GM18868 (cell line): ENCODE measurements at regions not wholly inside any gene's neighbourhood (a gene's known extent, or its start where the extent isn't known, plus 50 kb on each side); places are given as distances from the start of the nearest gene placed in this dataset.

Experiments used
- ATAC-seq: cut with Tn5 transposase; IDR thresholded peaks from one replicate; pipeline ENCODE4 v1.9.1; 2021; ENCODE audit warnings: mild to moderate bottlenecking, moderate library complexity; ENCODE audit not compliant: unreplicated experiment

DNA sequence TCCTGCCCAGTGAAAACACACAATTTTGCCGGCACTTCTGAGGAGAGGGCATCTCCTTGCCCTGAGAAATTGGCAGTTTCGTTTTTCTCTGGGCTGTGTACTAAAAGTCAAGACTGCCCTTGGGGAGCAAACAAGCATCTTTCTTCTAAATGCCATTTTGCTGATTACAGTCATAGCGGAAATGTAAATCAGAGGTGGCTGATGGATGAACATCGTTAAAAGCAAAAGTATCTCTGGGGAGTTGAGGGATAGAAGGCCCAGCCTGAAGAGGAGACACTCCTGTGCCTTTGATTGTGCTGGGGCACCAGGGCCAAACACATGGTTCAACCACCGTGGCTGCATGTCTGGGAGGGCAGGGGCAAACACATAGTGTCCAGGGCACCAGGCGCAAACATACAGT is 49.8 kb downstream of the ABCC12 start:
- no peak for ATAC-seq

- ATAC-seq: no peak
These were observed 50.3 kb downstream of the ABCC12 start for GRCh38 chr16:48105456-48105855.

- no peak for ATAC-seq
These were observed 52.2 kb downstream of the ABCC12 start for GRCh38 chr16:48103591-48103990.

DNA sequence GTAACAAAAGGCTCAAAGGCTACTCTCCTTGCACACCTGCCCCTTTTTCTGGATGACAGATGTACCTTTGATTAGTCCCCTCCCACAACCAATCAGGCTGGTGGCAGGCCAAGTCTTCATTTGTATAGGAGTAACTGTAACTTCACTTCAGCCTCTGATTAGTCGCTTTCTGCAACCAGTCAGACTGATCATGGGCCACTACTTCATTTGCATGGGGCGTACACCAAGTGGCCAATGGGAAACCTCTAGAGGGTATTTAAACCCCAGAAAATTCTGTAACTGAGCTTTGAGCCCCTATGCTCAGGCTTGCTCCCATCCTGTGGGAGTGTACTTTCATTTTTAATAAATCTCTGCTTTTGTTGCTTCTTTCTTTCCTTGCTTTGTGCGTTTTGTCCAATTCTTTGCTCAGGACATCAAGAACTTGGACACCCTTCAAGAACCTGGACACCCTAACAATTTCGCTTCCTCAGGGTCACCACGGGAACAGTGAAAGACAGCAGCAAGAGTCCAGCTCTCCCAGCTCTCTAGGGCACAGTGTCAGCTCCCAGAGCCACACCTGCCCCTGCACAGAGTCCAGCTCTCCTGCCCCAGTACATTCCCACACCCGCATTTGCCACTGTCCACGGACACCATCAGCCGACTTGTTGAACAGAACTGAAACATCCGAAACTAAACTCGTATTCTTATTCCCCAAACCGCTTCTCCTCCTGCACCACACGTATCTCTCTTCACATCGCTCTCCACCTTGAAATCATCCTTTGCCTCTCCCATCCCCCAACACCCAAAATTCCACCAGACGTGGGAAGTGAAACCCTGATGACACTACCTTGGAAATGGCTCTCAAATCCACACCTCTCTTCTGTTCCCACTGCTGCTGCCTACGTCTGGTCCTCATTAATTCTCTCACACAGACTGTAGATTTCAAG is 53.4 kb downstream of the ABCC12 start:
- ATAC-seq: no peak

DNA sequence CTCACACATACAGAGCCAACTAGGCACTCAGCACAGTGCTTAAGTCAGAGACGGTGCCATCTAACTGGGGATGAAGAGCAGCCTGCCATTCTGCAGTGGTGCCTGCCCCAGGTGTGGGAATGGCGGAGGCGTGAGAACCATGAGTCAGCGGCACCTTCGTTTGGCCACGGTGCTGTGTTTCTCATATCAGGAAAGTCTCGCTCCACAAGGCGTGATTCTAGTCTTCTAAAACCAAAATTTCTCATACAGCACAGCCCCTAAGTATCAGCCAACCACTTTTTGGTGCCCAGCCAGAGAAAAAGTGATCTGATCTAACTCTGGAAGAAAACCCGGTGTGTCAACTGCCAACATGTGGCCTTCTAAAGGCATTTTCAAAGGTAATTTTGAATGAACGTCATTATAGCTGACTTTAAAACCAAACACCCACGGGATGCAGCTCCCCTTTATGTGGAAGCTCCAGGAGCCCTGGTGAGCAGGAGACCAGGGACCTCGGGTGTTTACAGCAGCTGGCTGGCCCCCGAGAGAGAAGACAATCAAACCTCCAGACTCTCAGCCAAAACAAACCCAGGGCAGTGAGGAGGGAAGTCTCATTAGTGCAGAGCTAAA is 54.6 kb downstream of the ABCC12 start:
- ATAC-seq: peak; percentile 89

- ATAC-seq: no peak
These were observed 56.3 kb downstream of the ABCC12 start for GRCh38 chr16:48099455-48099854.

DNA sequence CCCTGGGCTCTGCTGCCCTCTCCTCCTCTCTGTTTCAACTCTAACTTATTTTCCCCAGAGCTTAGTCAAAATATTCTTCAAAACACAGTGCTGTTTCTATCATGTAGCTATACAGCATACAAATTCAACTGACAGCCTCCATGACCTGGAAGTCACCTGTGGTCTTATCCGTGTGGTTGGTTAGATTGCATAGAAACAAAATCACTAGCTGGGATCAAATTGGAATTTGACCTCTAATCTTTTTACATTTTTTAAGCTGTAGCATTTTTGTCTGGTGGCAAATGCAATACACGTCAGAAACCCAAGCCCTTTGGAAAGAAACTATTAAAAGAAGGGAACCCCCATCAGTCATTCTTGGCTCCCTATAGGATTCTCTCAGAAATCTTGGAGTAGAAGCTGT is 57.3 kb downstream of the ABCC12 start:
- no peak for ATAC-seq

DNA sequence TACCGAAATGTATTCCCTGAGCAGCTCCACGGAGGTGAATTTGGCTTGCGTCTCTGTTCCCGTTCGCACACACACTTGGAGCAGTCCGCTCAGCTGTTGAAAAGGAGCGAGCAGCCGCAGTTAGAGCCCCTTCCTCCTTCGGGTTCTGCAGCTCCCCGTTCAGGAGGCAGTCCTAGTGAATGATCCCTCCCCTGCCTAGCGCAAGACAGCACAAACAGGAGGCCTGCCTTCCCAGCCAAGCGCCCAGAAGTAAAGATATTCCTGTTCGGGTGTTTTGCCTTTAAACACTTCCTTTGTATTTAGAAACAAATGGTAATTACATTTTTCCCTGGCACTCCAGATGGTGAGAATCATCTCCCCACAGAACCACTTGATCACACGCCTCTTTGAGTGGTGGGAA is 64.7 kb downstream of the ABCC12 start:
- ATAC-seq: no peak

GRCh38 chr16:48089053-48089792 is 66.6 kb downstream of the ABCC12 start:
- ATAC-seq: no peak

GRCh38 chr16:48087639-48088038 is 68.2 kb downstream of the ABCC12 start:
- no peak for ATAC-seq

GRCh38 chr16:48086422-48086821 is 69.4 kb downstream of the ABCC12 start:
- no peak for ATAC-seq

DNA sequence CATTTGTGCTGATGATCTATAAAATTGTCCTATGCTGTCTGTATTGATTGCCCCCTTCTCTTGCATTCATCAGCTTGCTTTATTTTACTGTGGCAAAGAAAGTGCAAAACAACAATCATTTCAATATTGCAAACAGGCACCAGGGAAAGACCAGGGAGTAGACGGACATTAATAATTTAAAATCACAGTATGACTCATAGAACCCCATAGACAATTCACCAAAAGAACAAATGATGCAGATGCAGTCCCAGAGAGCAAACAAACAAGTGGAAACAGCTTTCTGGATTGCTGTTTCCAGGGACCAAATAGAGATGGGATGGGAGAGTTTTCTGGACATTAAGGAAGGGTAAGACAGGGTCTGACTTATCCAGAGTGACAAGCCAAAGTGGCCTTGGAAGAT is 70.1 kb downstream of the ABCC12 start:
- no peak for ATAC-seq

DNA sequence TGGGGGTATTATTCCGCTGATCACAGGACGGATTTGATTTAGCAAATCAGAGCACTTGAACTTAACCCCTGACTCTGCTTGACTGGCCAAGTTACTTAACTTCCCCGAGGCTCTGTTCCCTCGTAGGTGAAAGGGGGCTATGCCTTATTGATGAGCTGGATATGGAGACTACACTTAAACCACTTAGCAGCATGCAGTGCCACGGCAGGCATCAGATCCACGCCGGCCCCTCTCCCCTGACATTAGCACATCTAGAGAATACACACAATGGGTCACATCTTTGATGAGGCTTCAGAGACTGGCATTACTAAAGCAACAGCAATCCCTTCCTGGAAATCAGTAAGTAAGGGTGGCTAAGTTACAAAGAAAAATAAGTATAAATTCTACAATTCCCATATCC is 71.0 kb downstream of the ABCC12 start:
- no peak for ATAC-seq

GRCh38 chr16:48082516-48082915 is 73.3 kb downstream of the ABCC12 start:
- ATAC-seq: no peak

GRCh38 chr16:48081656-48082055 is 74.1 kb downstream of the ABCC12 start:
- ATAC-seq: no peak

GRCh38 chr16:48076455-48077012 is 79.3 kb downstream of the ABCC12 start:
- ATAC-seq: no peak

- ATAC-seq: no peak
These were observed 80.4 kb downstream of the ABCC12 start for GRCh38 chr16:48075398-48075797.

DNA sequence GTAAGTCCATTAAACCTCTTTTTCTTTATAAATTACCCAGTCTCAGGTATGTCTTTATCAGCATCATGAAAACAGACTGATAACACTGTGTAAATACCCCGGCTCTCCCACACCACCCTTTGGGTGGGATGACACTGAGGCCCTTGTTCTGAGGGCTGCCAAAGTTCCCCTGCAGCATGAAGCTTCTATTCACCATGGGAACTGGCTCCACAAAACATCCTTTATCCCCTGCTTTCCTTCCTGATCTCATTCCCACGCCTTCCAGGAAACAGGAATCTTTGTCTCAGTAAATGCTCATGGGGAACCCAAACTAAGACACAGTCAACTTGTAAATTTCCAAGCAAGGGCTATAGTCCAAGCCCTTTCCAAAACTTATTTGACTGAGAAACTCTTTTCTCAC is 88.4 kb downstream of the ABCC12 start:
- no peak for ATAC-seq

- no peak for ATAC-seq
These were observed 90.8 kb downstream of the ABCC12 start for GRCh38 chr16:48064971-48065370.

DNA sequence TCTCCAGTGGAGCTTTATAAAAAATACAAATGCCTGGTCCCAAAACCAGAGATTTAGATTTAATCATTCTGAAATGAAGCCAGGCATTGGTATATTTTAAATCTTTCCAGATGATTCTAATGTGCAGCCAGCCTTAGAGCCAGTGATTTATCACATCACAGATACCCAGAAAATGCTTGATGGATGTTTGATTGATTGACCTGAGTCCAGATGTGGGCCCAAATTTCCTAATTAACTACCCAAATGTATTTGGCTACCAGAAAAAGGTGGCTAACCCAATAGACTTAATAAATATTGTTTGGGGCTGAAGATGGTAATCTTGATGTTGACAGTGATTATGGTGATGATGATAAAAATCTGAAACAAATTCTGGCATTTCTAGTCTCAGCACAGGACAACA is 93.1 kb downstream of the ABCC12 start:
- ATAC-seq: no peak

DNA sequence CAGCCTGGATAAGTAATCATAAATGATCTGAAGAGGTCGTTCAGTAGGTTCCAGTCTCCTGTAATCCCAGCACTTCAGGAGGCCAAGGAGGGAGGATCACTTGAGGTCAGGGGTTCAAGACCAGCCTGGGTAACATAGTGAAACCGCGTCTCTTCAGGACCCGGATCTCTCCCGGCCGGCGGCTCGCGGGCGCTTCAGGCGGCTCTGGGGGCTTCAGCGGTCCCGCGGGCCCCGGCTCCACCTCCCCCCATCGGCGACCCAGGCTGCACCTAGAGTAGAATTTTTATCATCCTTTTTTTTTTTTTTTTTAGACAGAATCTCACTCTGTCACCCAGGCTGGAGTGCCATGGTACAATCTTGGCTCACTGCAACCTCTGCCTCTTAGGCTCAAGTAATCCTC is 95.9 kb downstream of the ABCC12 start:
- ATAC-seq: no peak
